ENCODE measurements at regions not wholly inside any gene's neighbourhood (a gene's known extent, or its start where the extent isn't known, plus 50 kb on each side); places are given as distances from the start of the nearest gene placed in this dataset.

- Histone ChIP-seq H3K4me1 (peaks cover 25% of the 10 kb centered on the region), H3K9me3 (no peaks in the 10 kb centered on the region), H3K4me2 (peak overlapping the region; percentile 55), H3K4me3 (no peak overlapping the region), H3K27ac (peak overlapping the region; percentile 41 to 60; a peak in 3 of 6 replicates)
- FAIRE-seq (no peak), ATAC-seq (peak in 1 of 2 experiments; percentile 64; a peak in 3 of 6 replicates), DNase-seq (ENCODE audit: low read depth in 1 of 2, low spot score in 1 of 2) (peak in 1 of 2 experiments; percentile 22)
- WGBS (ENCODE audit: missing lambda C conversion rate): 8% methylated on average over 3 of the region's 3 CpGs
- POLR2A ChIA-PET: interaction anchor here (1.3 kb wide), 1 partner anchor 176 kb away, joined by 6 read pairs; the partner anchor contains the start of gene THBS1
- TF ChIP-seq FOSL2 (IDR thresholded peaks at IDR 0.05) (no peak), FOSL2 (CRISPR knock-in tag; IDR thresholded peaks at IDR 0.05) (no peak), RFX5 (IDR thresholded peaks at IDR 0.05) (no peak), NR3C1 (IDR thresholded peaks at IDR 0.05) (no peak), HES2 (IDR thresholded peaks at IDR 0.05) (no peak), CHD2 (IDR thresholded peaks at IDR 0.05; ENCODE audit: low read length, partially characterized antibody) (no peak), RCOR1 (IDR thresholded peaks at IDR 0.05; ENCODE audit: low read depth, low read length) (no peak), CBX8 (IDR thresholded peaks at IDR 0.05) (no peak), ELK1 (IDR thresholded peaks at IDR 0.05; ENCODE audit: low read depth, low read length) (no peak), GATA3 (IDR thresholded peaks at IDR 0.05; ENCODE audit: borderline replicate concordance) (no peak), HMGXB4 (CRISPR knock-in tag; IDR thresholded peaks at IDR 0.05; ENCODE audit: borderline replicate concordance) (no peak), RAD21 (conservative IDR thresholded peaks at IDR 0.05 in 1 of 2, IDR thresholded peaks at IDR 0.05 in 1 of 2) (no peak), TFCP2L1 (CRISPR knock-in tag; IDR thresholded peaks at IDR 0.05) (no peak), ZNF302 (CRISPR knock-in tag; IDR thresholded peaks at IDR 0.05) (no peak), POLR2A (IDR thresholded peaks at IDR 0.05; ENCODE audit: low read length) (no peak)
- CTCF ChIA-PET: interaction anchor here (0.8 kb wide), 1 partner anchor 9 kb away, joined by 3 read pairs; no protein-coding TSS in a partner anchor
Measured at GRCh38 chr15:39403640-39404117, 177.2 kb upstream of the THBS1 start.

GRCh38 chr15:39404767-39405181 is 176.1 kb upstream of the THBS1 start:
- peak overlapping the region; percentile 60 to 76; a peak in 5 of 6 replicates for H3K27ac ChIP-seq
- H3K9me3 ChIP-seq: no peaks in the 10 kb centered on the region
- no peak for FAIRE-seq
- ATAC-seq: peak; percentile 91 to 92
- H3K4me1 ChIP-seq: peaks cover 25% of the 10 kb centered on the region
- H3K4me3 ChIP-seq: no peak overlapping the region
- peak in 1 of 2 experiments; percentile 65 for DNase-seq (ENCODE audit: low read depth in 1 of 2, low spot score in 1 of 2)
- WGBS (ENCODE audit: missing lambda C conversion rate): 43% methylated on average over 5 of the region's 5 CpGs
- CTCF ChIA-PET: no interaction called here
- peak overlapping the region; percentile 55 for H3K4me2 ChIP-seq
- POLR2A ChIA-PET: interaction anchor here (1.3 kb wide), 1 partner anchor 175 kb away, joined by 6 read pairs; the partner anchor contains the start of gene THBS1
- TF ChIP-seq BCL3 (IDR thresholded peaks at IDR 0.05): no peak
- no peak for TF ChIP-seq SREBF2 (IDR thresholded peaks at IDR 0.05)
- peak; percentile 34 to 84; a peak in 3 of 4 replicates for TF ChIP-seq CEBPB (IDR thresholded peaks at IDR 0.05)
- TF ChIP-seq HOXB5 (CRISPR knock-in tag; IDR thresholded peaks at IDR 0.05): no peak
- no peak for TF ChIP-seq HOXA7 (CRISPR knock-in tag; IDR thresholded peaks at IDR 0.05)
- TF ChIP-seq RCOR1 (IDR thresholded peaks at IDR 0.05; ENCODE audit: low read depth, low read length): no peak
- no peak for TF ChIP-seq BHLHE40 (IDR thresholded peaks at IDR 0.05; ENCODE audit: low read depth, low read length)
- TF ChIP-seq KDM1A (IDR thresholded peaks at IDR 0.05; ENCODE audit: low read depth): no peak
- TF ChIP-seq HOXB13 (CRISPR knock-in tag; IDR thresholded peaks at IDR 0.05; ENCODE audit: low read depth): no peak
- no peak for TF ChIP-seq ZSCAN20 (CRISPR knock-in tag; IDR thresholded peaks at IDR 0.05)
- no peak for TF ChIP-seq HMGXB4 (CRISPR knock-in tag; IDR thresholded peaks at IDR 0.05; ENCODE audit: borderline replicate concordance)
- no peak for TF ChIP-seq RFX5 (IDR thresholded peaks at IDR 0.05)
- TF ChIP-seq CBX8 (IDR thresholded peaks at IDR 0.05): no peak
- TF ChIP-seq KDM5A (IDR thresholded peaks at IDR 0.05): no peak
- no peak; the same call in 2 of the 3 replicates for TF ChIP-seq SMC3 (IDR thresholded peaks at IDR 0.05)
- no peak for TF ChIP-seq NFE2L2 (conservative IDR thresholded peaks at IDR 0.05; ENCODE audit: low read length)
- TF ChIP-seq FOSL2 (IDR thresholded peaks at IDR 0.05): no peak
- TF ChIP-seq FOSL2 (CRISPR knock-in tag; IDR thresholded peaks at IDR 0.05): peak; percentile 45; the same call in 1 of the 2 replicates
- no peak for TF ChIP-seq HEYL (CRISPR knock-in tag; IDR thresholded peaks at IDR 0.05)
- peak in 1 of 2 experiments; percentile 49; a peak in 1 of 5 replicates for TF ChIP-seq JUN (IDR thresholded peaks at IDR 0.05)
- no peak for TF ChIP-seq RNF2 (IDR thresholded peaks at IDR 0.05; ENCODE audit: borderline replicate concordance, low read depth)
- no peak for TF ChIP-seq ATOH8 (CRISPR knock-in tag; IDR thresholded peaks at IDR 0.05; ENCODE audit: low read depth)
- no peak for TF ChIP-seq PHF8 (IDR thresholded peaks at IDR 0.05; ENCODE audit: borderline replicate concordance, low read depth)

All from A549 (cell line).